ENCODE measurements at regions not wholly inside any gene's neighbourhood (a gene's known extent, or its start where the extent isn't known, plus 50 kb on each side); places are given as distances from the start of the nearest gene placed in this dataset.

GRCh38 chr16:65889533-65889966, 476.9 kb upstream of the CDH5 start:
- no peaks in the 10 kb centered on the region for H3K4me1 ChIP-seq (ENCODE audit: control insufficient read depth, insufficient read depth, low read length)
- no peak overlapping the region for H3K27ac ChIP-seq (ENCODE audit: insufficient read depth, low read depth, low read length, poor library complexity, severe bottlenecking)
- no peaks in the 10 kb centered on the region for H3K9me3 ChIP-seq (ENCODE audit: control insufficient read depth, low read length)
- no peaks in the 10 kb centered on the region for H3K36me3 ChIP-seq (ENCODE audit: control insufficient read depth, insufficient read depth, low read length)
- H3K27me3 ChIP-seq (ENCODE audit: control insufficient read depth, insufficient read depth, low read length, poor library complexity, severe bottlenecking), result no peaks in the 10 kb centered on the region
- 76 to 82% methylated on average over 4 of the region's 4 CpGs for WGBS, 2 experiments
- H3K4me3 ChIP-seq (ENCODE audit: insufficient read depth, low read depth, low read length), result no peak overlapping the region

DNA sequence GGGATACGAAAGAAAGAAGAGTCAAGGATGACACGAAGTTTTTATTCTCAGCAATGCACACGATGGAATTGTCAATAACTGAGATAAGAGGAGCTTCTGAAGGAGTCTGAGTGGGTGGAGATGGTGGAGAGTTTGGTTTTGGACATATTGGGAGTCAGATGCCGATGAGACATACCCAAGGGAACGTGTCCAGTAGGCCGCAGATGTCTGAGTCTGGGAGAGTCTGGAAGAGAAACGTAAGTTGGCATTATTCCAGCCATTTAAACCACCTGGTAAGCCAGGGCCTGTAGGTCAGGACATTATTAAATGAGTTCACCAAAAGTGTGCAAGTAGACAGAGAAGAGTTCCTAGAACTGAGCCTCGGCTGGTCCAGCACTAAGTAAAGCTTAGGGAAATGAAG, 478.3 kb upstream of the CDH5 start:
- H3K36me3 ChIP-seq (ENCODE audit: control insufficient read depth, insufficient read depth, low read length), result no peaks in the 10 kb centered on the region
- no peaks in the 10 kb centered on the region for H3K9me3 ChIP-seq (ENCODE audit: control insufficient read depth, low read length)
- no peaks in the 10 kb centered on the region for H3K27me3 ChIP-seq (ENCODE audit: control insufficient read depth, insufficient read depth, low read length, poor library complexity, severe bottlenecking)
- H3K4me1 ChIP-seq (ENCODE audit: control insufficient read depth, insufficient read depth, low read length), result no peaks in the 10 kb centered on the region
- H3K27ac ChIP-seq (ENCODE audit: insufficient read depth, low read depth, low read length, poor library complexity, severe bottlenecking), result no peak overlapping the region
- H3K4me3 ChIP-seq (ENCODE audit: insufficient read depth, low read depth, low read length), result no peak overlapping the region
- 88% methylated on average over 8 of the region's 8 CpGs for WGBS, 2 experiments

DNA sequence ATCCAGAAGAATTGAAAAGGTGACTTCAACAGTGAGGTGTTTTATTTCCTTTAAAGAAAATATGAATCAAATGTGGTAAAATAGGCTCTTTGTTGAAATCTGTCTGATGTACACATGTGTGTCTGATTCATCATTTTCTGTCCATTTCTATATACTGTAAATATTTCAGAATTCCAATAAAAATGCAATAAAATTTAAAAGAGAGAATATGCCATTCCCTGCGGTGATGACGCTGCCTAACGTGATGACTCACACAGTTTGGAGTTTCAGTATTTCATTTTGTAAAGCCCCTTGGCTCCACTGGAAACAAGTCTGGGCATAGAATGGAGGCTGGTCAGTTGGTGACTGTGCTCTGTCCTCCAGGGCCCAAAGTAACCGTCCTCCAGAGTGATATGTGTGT, 482.5 kb upstream of the CDH5 start:
- no peak overlapping the region for H3K4me3 ChIP-seq (ENCODE audit: insufficient read depth, low read depth, low read length)
- no peaks in the 10 kb centered on the region for H3K4me1 ChIP-seq (ENCODE audit: control insufficient read depth, insufficient read depth, low read length)
- H3K9me3 ChIP-seq (ENCODE audit: control insufficient read depth, low read length), result no peaks in the 10 kb centered on the region
- H3K36me3 ChIP-seq (ENCODE audit: control insufficient read depth, insufficient read depth, low read length), result no peaks in the 10 kb centered on the region
- H3K27ac ChIP-seq (ENCODE audit: insufficient read depth, low read depth, low read length, poor library complexity, severe bottlenecking), result no peak overlapping the region
- no peaks in the 10 kb centered on the region for H3K27me3 ChIP-seq (ENCODE audit: control insufficient read depth, insufficient read depth, low read length, poor library complexity, severe bottlenecking)
- 93 to 94% methylated on average over 4 of the region's 4 CpGs for WGBS, 2 experiments

GRCh38 chr16:65878347-65878746, 488.1 kb upstream of the CDH5 start:
- Histone ChIP-seq H3K27ac (ENCODE audit: insufficient read depth, low read depth, low read length, poor library complexity, severe bottlenecking) (no peak overlapping the region), H3K4me1 (ENCODE audit: control insufficient read depth, insufficient read depth, low read length) (peaks cover 18% of the 10 kb centered on the region), H3K9me3 (ENCODE audit: control insufficient read depth, low read length) (no peaks in the 10 kb centered on the region), H3K27me3 (ENCODE audit: control insufficient read depth, insufficient read depth, low read length, poor library complexity, severe bottlenecking) (no peaks in the 10 kb centered on the region), H3K4me3 (ENCODE audit: insufficient read depth, low read depth, low read length) (no peak overlapping the region), H3K36me3 (ENCODE audit: control insufficient read depth, insufficient read depth, low read length) (no peaks in the 10 kb centered on the region)
- WGBS, 2 experiments, result 87 to 94% methylated on average over 4 of the region's 4 CpGs

GRCh38 chr16:65876624-65877023, 489.9 kb upstream of the CDH5 start:
- no peaks in the 10 kb centered on the region for H3K27me3 ChIP-seq (ENCODE audit: control insufficient read depth, insufficient read depth, low read length, poor library complexity, severe bottlenecking)
- H3K36me3 ChIP-seq (ENCODE audit: control insufficient read depth, insufficient read depth, low read length), result no peaks in the 10 kb centered on the region
- no peak overlapping the region for H3K4me3 ChIP-seq (ENCODE audit: insufficient read depth, low read depth, low read length)
- no peak overlapping the region for H3K27ac ChIP-seq (ENCODE audit: insufficient read depth, low read depth, low read length, poor library complexity, severe bottlenecking)
- peaks cover 18% of the 10 kb centered on the region for H3K4me1 ChIP-seq (ENCODE audit: control insufficient read depth, insufficient read depth, low read length)
- no peaks in the 10 kb centered on the region for H3K9me3 ChIP-seq (ENCODE audit: control insufficient read depth, low read length)
- WGBS, 2 experiments, result 81 to 92% methylated on average over 1 of the region's 1 CpG

- 95 to 98% methylated on average over 3 of the region's 3 CpGs for WGBS, 2 experiments
- Histone ChIP-seq H3K9me3 (ENCODE audit: control insufficient read depth, low read length) (no peaks in the 10 kb centered on the region), H3K27ac (ENCODE audit: insufficient read depth, low read depth, low read length, poor library complexity, severe bottlenecking) (no peak overlapping the region)
Observed at GRCh38 chr16:65876056-65876408, 490.5 kb upstream of the CDH5 start.

GRCh38 chr16:65875381-65876055, 491.0 kb upstream of the CDH5 start:
- Histone ChIP-seq H3K36me3 (ENCODE audit: control insufficient read depth, insufficient read depth, low read length) (no peaks in the 10 kb centered on the region), H3K4me3 (ENCODE audit: insufficient read depth, low read depth, low read length) (no peak overlapping the region), H3K27me3 (ENCODE audit: control insufficient read depth, insufficient read depth, low read length, poor library complexity, severe bottlenecking) (no peaks in the 10 kb centered on the region), H3K9me3 (ENCODE audit: control insufficient read depth, low read length) (no peaks in the 10 kb centered on the region), H3K27ac (ENCODE audit: insufficient read depth, low read depth, low read length, poor library complexity, severe bottlenecking) (peak overlapping the region; percentile 18), H3K4me1 (ENCODE audit: control insufficient read depth, insufficient read depth, low read length) (peaks cover 18% of the 10 kb centered on the region)
- 68 to 70% methylated on average over 6 of the region's 6 CpGs for WGBS, 2 experiments

More at GRCh38 chr16:65876056-65876408, 490.5 kb upstream of the CDH5 start:
- Histone ChIP-seq H3K36me3 (ENCODE audit: control insufficient read depth, insufficient read depth, low read length) (no peaks in the 10 kb centered on the region), H3K27me3 (ENCODE audit: control insufficient read depth, insufficient read depth, low read length, poor library complexity, severe bottlenecking) (no peaks in the 10 kb centered on the region), H3K4me3 (ENCODE audit: insufficient read depth, low read depth, low read length) (no peak overlapping the region), H3K4me1 (ENCODE audit: control insufficient read depth, insufficient read depth, low read length) (peaks cover 18% of the 10 kb centered on the region)

DNA sequence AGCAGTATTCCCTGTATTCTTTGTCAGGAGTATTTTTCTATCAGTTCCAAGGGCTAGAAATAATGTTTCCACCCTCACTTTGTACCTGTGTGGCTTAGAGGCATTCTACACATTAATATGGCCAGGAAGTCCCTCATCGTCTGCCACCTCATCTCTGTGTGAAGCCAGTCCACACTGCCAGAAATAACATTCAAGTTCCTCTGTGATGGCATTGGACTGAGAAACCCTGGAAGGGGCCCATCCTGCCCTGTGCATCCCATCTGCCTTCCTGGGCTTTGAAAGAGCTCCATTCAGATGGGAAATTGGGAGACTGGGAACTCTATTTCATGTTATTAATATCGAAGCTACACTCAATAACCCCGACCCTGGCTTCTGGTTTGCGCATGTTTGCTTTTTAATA, 497.2 kb upstream of the CDH5 start:
- no peaks in the 10 kb centered on the region for H3K4me1 ChIP-seq (ENCODE audit: control insufficient read depth, insufficient read depth, low read length)
- H3K9me3 ChIP-seq (ENCODE audit: control insufficient read depth, low read length), result no peaks in the 10 kb centered on the region
- H3K27ac ChIP-seq (ENCODE audit: insufficient read depth, low read depth, low read length, poor library complexity, severe bottlenecking), result no peak overlapping the region
- no peaks in the 10 kb centered on the region for H3K36me3 ChIP-seq (ENCODE audit: control insufficient read depth, insufficient read depth, low read length)
- 92 to 95% methylated on average over 4 of the region's 4 CpGs for WGBS, 2 experiments
- no peaks in the 10 kb centered on the region for H3K27me3 ChIP-seq (ENCODE audit: control insufficient read depth, insufficient read depth, low read length, poor library complexity, severe bottlenecking)
- no peak overlapping the region for H3K4me3 ChIP-seq (ENCODE audit: insufficient read depth, low read depth, low read length)

- no peaks in the 10 kb centered on the region for H3K4me1 ChIP-seq (ENCODE audit: control insufficient read depth, insufficient read depth, low read length)
- WGBS, 2 experiments, result 88 to 91% methylated on average over 6 of the region's 6 CpGs
- no peak overlapping the region for H3K27ac ChIP-seq (ENCODE audit: insufficient read depth, low read depth, low read length, poor library complexity, severe bottlenecking)
Observed at GRCh38 chr16:65867276-65867960, 499.1 kb upstream of the CDH5 start.

GRCh38 chr16:65863236-65863635, 503.3 kb upstream of the CDH5 start:
- H3K4me1 ChIP-seq (ENCODE audit: control insufficient read depth, insufficient read depth, low read length), result no peaks in the 10 kb centered on the region
- no peak overlapping the region for H3K27ac ChIP-seq (ENCODE audit: insufficient read depth, low read depth, low read length, poor library complexity, severe bottlenecking)
- H3K9me3 ChIP-seq (ENCODE audit: control insufficient read depth, low read length), result no peaks in the 10 kb centered on the region
- no peaks in the 10 kb centered on the region for H3K36me3 ChIP-seq (ENCODE audit: control insufficient read depth, insufficient read depth, low read length)
- no peak overlapping the region for H3K4me3 ChIP-seq (ENCODE audit: insufficient read depth, low read depth, low read length)
- 92 to 99% methylated on average over 2 of the region's 2 CpGs for WGBS, 2 experiments
- no peaks in the 10 kb centered on the region for H3K27me3 ChIP-seq (ENCODE audit: control insufficient read depth, insufficient read depth, low read length, poor library complexity, severe bottlenecking)

More at GRCh38 chr16:65867276-65867960, 499.1 kb upstream of the CDH5 start:
- Histone ChIP-seq H3K4me3 (ENCODE audit: insufficient read depth, low read depth, low read length) (no peak overlapping the region), H3K27me3 (ENCODE audit: control insufficient read depth, insufficient read depth, low read length, poor library complexity, severe bottlenecking) (no peaks in the 10 kb centered on the region), H3K36me3 (ENCODE audit: control insufficient read depth, insufficient read depth, low read length) (no peaks in the 10 kb centered on the region), H3K9me3 (ENCODE audit: control insufficient read depth, low read length) (no peaks in the 10 kb centered on the region)

Data from ectodermal cell (in vitro differentiated cells).